ENCODE measurements at regions not wholly inside any gene's neighbourhood (a gene's known extent, or its start where the extent isn't known, plus 50 kb on each side); places are given as distances from the start of the nearest gene placed in this dataset.

DNA sequence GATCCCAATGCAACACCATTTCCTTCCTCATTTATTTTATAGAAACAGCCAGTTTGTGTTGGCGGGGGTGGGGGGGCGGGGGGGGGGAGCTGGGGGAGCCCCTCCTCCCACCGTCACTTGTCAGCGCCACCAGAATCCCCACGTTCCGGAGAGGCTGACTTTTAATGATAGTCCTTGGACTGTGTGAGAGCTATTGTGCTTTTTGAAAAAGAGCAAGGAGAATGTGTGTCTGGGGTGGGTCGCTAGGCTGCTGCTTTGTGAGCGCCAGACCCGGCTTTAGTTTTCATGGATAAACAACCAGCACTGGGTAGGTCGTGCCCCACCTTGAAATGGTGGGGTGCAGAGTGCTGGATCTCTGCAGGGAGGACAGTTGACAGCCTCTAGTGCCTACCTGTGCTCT, 135.0 kb upstream of the ONECUT1 start:
- no peak overlapping the region for H2AFZ ChIP-seq (ENCODE audit: low read length)
- Mint-ChIP-seq H3K4me3 (no peak overlapping the region), H3K27me3 (ENCODE audit: low read depth) (peaks cover 4% of the 10 kb centered on the region; the same call in 1 of the 2 replicates), H3K4me1 (peaks cover 6 to 8% of the 10 kb centered on the region in 2 experiments; a peak in 1 of 4 replicates), H3K36me3 (ENCODE audit: insufficient read depth in 1 of 3, low read depth in 3 of 3) (no peaks in the 10 kb centered on the region), H3K27ac (no peak overlapping the region), H3K9me3 (peaks cover 4 to 14% of the 10 kb centered on the region in 2 experiments)
- H3K56ac ChIP-seq (ENCODE audit: insufficient read length, low read depth, low read length), result no peak overlapping the region
- DNase-seq, result no peak
- no peak overlapping the region for H3K18ac ChIP-seq (ENCODE audit: insufficient read length, low read depth, low read length)
- no peak for TF ChIP-seq CTCF (conservative IDR thresholded peaks at IDR 0.05)
- H2BK20ac ChIP-seq (ENCODE audit: low read depth, low read length, poor library complexity, severe bottlenecking), result no peak overlapping the region
- no peaks in the 10 kb centered on the region for H3K27me3 ChIP-seq (ENCODE audit: insufficient read depth, low read length)
- H4K5ac ChIP-seq (ENCODE audit: insufficient read length, low read depth, low read length), result no peak overlapping the region
- no peak overlapping the region for H3K27ac ChIP-seq (ENCODE audit: insufficient read length, low read depth, low read length)
- no peaks in the 10 kb centered on the region for H3K23me2 ChIP-seq (ENCODE audit: insufficient read length, low read depth, low read length, poor library complexity, severe bottlenecking)
- no peaks in the 10 kb centered on the region for H3K79me2 ChIP-seq (ENCODE audit: insufficient read depth, low read length)
- no peak overlapping the region for H2BK15ac ChIP-seq (ENCODE audit: low read depth, low read length)
- no peak overlapping the region for H4K8ac ChIP-seq (replicated peaks; ENCODE audit: insufficient read length, low read depth, low read length)
- no peak overlapping the region for H3K14ac ChIP-seq (ENCODE audit: insufficient read depth, low read length)
- no peaks in the 10 kb centered on the region for H3K9me3 ChIP-seq (ENCODE audit: control insufficient read depth, low read depth, low read length)
- no peak overlapping the region for H3K4ac ChIP-seq (ENCODE audit: low read depth, low read length)
- H3K9ac ChIP-seq (ENCODE audit: extremely low read depth, insufficient read length, low read length), result no peak overlapping the region
- no peak overlapping the region for H4K91ac ChIP-seq (ENCODE audit: insufficient read length, low read depth, low read length)
- WGBS (ENCODE audit: extremely low coverage, insufficient read length, low lambda C conversion rate), result no CpG with 5 or more reads among the region's 10 CpGs
- no peaks in the 10 kb centered on the region for H3K4me1 ChIP-seq (ENCODE audit: insufficient read depth, low read length)
- no peak overlapping the region for H3T11ph ChIP-seq (ENCODE audit: low read length)
- no peak overlapping the region for H2BK5ac ChIP-seq (ENCODE audit: insufficient read length, low read length)
- no peak overlapping the region for H2BK12ac ChIP-seq (ENCODE audit: insufficient read length, low read depth, low read length)
- H3K4me2 ChIP-seq (ENCODE audit: insufficient read depth, insufficient read length, low read length), result no peak overlapping the region
- no peaks in the 10 kb centered on the region for H3K79me1 ChIP-seq (ENCODE audit: insufficient read depth, low read depth, low read length, poor library complexity, severe bottlenecking)
- no peak overlapping the region for H2BK120ac ChIP-seq (ENCODE audit: low read depth, low read length, poor library complexity, severe bottlenecking)
- H4K20me1 ChIP-seq (ENCODE audit: control insufficient read depth, insufficient read depth, insufficient read length), result no peaks in the 10 kb centered on the region
- H3K23ac ChIP-seq (ENCODE audit: insufficient read length, low read depth, low read length), result no peak overlapping the region
- no peak overlapping the region for H2AK5ac ChIP-seq (ENCODE audit: insufficient read length, low read length)
